IPS-15b (cell line): ENCODE measurements at regions not wholly inside any gene's neighbourhood (a gene's known extent, or its start where the extent isn't known, plus 50 kb on each side); places are given as distances from the start of the nearest gene placed in this dataset.

Experiments used
- H3K27me3 ChIP-seq: one replicate; pipeline ENCODE4 v1.6.1; 2013; ENCODE audit warnings: low read length; ENCODE audit not compliant: control insufficient read depth, insufficient read depth
- H3K36me3 ChIP-seq: one replicate; pipeline ENCODE4 v1.6.1; 2013; ENCODE audit warnings: low read length; ENCODE audit not compliant: control insufficient read depth, insufficient read depth
- H3K4me1 ChIP-seq: one replicate; pipeline ENCODE4 v1.6.1; 2013; ENCODE audit warnings: mild to moderate bottlenecking, low read length; ENCODE audit not compliant: control insufficient read depth, insufficient read depth
- H3K4me3 ChIP-seq: one replicate; pipeline ENCODE4 v1.5.1; 2013; ENCODE audit warnings: low read depth, low read length
- H3K9ac ChIP-seq: one replicate; pipeline ENCODE4 v1.6.1; 2013; ENCODE audit warnings: low read depth, mild to moderate bottlenecking, low read length
- H3K9me3 ChIP-seq: one replicate; pipeline ENCODE4 v1.6.1; 2013; ENCODE audit warnings: mild to moderate bottlenecking, low read length; ENCODE audit not compliant: control insufficient read depth, insufficient read depth

DNA sequence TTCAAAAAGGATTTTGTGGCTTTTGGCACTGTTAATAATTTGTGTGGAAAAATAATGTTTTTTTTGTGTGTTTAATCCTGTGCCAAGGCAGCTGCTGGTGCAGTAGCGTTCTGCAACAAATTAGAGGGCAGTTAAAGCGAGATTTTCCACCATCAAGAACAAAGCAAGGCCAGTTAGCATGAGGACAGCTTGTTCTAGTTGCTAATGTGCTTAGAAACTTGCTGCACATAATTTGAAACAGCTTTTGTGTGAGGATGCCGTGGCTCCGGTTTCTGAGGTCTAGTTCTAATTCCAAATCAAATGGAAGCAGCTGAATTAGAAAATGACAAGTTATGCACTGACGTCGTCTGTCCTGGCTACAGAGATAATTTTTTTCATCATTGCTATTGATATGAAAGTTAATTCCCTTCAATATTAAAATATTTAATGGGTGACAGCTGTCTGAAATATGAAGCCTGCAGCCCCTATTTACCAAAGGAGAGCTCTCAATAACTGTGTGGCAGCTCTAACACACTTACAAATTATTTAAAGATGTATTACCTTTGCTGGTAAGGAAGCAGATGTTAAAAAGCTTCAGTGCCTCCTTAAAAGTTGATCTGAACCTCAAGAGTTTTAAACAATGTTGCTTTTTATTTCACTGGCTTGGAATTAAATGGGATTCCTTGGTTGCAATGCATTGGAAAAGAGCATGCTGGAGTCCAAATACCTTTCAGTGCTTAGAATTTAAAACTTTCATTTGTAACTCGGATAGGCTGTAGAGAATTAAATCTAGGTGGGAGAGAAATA, 128.6 kb downstream of the SPATA31D1 start:
- Histone ChIP-seq H3K4me1 (peaks cover 13% of the 10 kb centered on the region), H3K9me3 (no peaks in the 10 kb centered on the region), H3K36me3 (no peaks in the 10 kb centered on the region), H3K27me3 (no peaks in the 10 kb centered on the region), H3K9ac (no peak overlapping the region), H3K4me3 (no peak overlapping the region)

DNA sequence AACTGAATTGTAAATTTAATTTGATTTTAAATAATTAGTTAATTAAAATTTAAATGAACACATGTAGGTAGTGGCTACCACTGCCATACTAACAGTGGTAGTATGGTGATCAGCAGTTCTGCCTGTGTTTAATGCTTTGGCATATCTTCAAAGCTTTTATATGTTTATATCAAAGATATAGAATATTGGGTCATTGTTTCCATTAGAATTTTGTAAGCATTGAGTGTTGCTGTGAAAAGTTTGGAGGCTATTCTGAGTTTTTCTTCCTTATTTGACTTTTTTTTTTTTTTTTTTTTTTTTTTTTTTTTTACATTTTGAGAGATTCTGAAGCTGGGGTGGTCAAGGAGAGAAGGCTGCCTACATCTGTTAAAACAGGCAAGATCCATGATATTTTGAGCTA, 134.2 kb downstream of the SPATA31D1 start:
- H3K27me3 ChIP-seq: no peaks in the 10 kb centered on the region
- no peaks in the 10 kb centered on the region for H3K4me1 ChIP-seq

GRCh38 chr9:82124090-82124489, 135.5 kb downstream of the SPATA31D1 start:
- no peaks in the 10 kb centered on the region for H3K36me3 ChIP-seq
- H3K4me3 ChIP-seq: no peak overlapping the region
- no peaks in the 10 kb centered on the region for H3K27me3 ChIP-seq
- no peak overlapping the region for H3K9ac ChIP-seq
- no peaks in the 10 kb centered on the region for H3K9me3 ChIP-seq
- H3K4me1 ChIP-seq: no peaks in the 10 kb centered on the region

More for the DNA sequence above, 134.2 kb downstream of the SPATA31D1 start:
- Histone ChIP-seq H3K9ac (no peak overlapping the region), H3K9me3 (no peaks in the 10 kb centered on the region), H3K4me3 (no peak overlapping the region), H3K36me3 (no peaks in the 10 kb centered on the region)

GRCh38 chr9:82126256-82126655, 137.7 kb downstream of the SPATA31D1 start:
- Histone ChIP-seq H3K4me1 (no peaks in the 10 kb centered on the region), H3K9me3 (no peaks in the 10 kb centered on the region), H3K27me3 (no peaks in the 10 kb centered on the region), H3K4me3 (no peak overlapping the region), H3K36me3 (no peaks in the 10 kb centered on the region), H3K9ac (no peak overlapping the region)

- H3K4me3 ChIP-seq: no peak overlapping the region
- H3K9me3 ChIP-seq: no peaks in the 10 kb centered on the region
- no peaks in the 10 kb centered on the region for H3K36me3 ChIP-seq
- no peaks in the 10 kb centered on the region for H3K27me3 ChIP-seq
- H3K4me1 ChIP-seq: no peaks in the 10 kb centered on the region
- H3K9ac ChIP-seq: no peak overlapping the region
Measured at GRCh38 chr9:82127465-82127864, 138.9 kb downstream of the SPATA31D1 start.

- Histone ChIP-seq H3K9ac (no peak overlapping the region), H3K4me1 (no peaks in the 10 kb centered on the region), H3K9me3 (no peaks in the 10 kb centered on the region), H3K27me3 (no peaks in the 10 kb centered on the region), H3K4me3 (no peak overlapping the region), H3K36me3 (no peaks in the 10 kb centered on the region)
Measured at GRCh38 chr9:82128011-82128696, 139.6 kb downstream of the SPATA31D1 start.

- H3K4me3 ChIP-seq: no peak overlapping the region
- no peaks in the 10 kb centered on the region for H3K9me3 ChIP-seq
- H3K36me3 ChIP-seq: no peaks in the 10 kb centered on the region
- no peak overlapping the region for H3K9ac ChIP-seq
- no peaks in the 10 kb centered on the region for H3K27me3 ChIP-seq
- H3K4me1 ChIP-seq: no peaks in the 10 kb centered on the region
Measured at GRCh38 chr9:82129708-82130107, 141.1 kb downstream of the SPATA31D1 start.

- H3K9ac ChIP-seq: no peak overlapping the region
- H3K4me1 ChIP-seq: no peaks in the 10 kb centered on the region
Measured at GRCh38 chr9:82130331-82131042, 141.9 kb downstream of the SPATA31D1 start.

DNA sequence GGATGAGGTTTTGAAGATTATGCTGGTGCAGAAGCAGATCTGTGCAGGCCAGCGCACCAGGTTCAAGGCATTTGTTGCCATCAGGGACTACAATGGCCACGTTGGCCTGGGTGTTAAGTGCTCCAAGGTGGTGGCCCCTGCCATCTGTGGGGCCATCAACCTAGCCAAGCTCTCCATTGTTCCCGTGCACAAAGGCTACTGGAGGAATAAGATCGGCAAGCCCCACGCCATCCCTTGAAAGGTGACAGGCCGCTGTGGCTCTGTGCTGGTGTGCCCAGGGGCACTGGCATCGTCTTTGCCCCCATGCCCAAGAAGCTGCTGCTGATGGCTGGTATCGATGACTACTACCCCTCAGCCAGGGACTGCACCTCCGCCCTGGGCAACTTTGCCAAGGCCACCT, 142.5 kb downstream of the SPATA31D1 start:
- H3K4me1 ChIP-seq: no peaks in the 10 kb centered on the region
- no peak overlapping the region for H3K9ac ChIP-seq
- no peaks in the 10 kb centered on the region for H3K9me3 ChIP-seq

More at GRCh38 chr9:82130331-82131042, 141.9 kb downstream of the SPATA31D1 start:
- no peak overlapping the region for H3K4me3 ChIP-seq
- H3K9me3 ChIP-seq: no peaks in the 10 kb centered on the region
- H3K36me3 ChIP-seq: no peaks in the 10 kb centered on the region
- no peaks in the 10 kb centered on the region for H3K27me3 ChIP-seq

DNA sequence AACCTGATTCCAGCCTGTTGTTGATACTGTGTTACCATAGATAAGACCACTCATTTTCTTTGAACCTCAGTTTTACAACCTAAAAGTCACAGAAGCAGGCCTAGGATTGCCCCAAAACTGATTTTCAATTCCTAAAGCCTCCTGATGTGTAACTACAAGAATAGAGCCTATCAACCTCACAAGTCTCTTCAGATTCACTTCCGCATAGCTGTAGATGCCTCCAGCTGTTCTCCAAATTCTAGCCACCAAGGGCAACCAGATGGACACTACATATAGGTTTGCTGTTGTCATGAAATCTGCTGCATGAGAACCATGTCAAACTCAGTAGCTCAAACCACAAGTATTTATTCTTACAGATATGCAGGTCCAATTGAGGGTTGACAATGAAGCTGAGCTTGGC, 143.5 kb downstream of the SPATA31D1 start:
- H3K27me3 ChIP-seq: no peaks in the 10 kb centered on the region
- H3K9ac ChIP-seq: no peak overlapping the region
- H3K4me1 ChIP-seq: no peaks in the 10 kb centered on the region
- no peaks in the 10 kb centered on the region for H3K36me3 ChIP-seq
- H3K4me3 ChIP-seq: no peak overlapping the region
- no peaks in the 10 kb centered on the region for H3K9me3 ChIP-seq

More for the DNA sequence above, 142.5 kb downstream of the SPATA31D1 start:
- H3K4me3 ChIP-seq: no peak overlapping the region
- no peaks in the 10 kb centered on the region for H3K36me3 ChIP-seq
- no peaks in the 10 kb centered on the region for H3K27me3 ChIP-seq

DNA sequence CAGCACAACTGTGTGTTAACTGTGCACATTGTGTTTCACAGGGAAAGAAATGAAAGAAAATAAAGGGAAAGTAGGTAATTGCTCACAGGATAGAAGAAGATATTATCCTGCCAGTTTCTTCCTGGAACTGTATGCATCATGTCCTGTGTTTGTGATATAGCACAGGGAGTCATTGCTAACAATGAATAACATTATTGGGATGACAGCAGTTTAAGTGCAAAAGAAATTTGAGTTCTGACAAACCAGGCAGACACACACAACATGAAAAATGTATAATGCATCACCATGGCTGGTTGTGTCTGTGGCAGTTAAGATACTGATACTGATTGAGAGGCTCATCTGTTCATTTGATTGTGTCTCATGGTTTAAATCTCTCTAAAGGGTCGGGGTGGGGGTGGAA, 145.4 kb downstream of the SPATA31D1 start:
- Histone ChIP-seq H3K9me3 (no peaks in the 10 kb centered on the region), H3K4me1 (no peaks in the 10 kb centered on the region), H3K9ac (no peak overlapping the region), H3K4me3 (no peak overlapping the region), H3K27me3 (no peaks in the 10 kb centered on the region), H3K36me3 (no peaks in the 10 kb centered on the region)
